ENCODE measurements at regions not wholly inside any gene's neighbourhood (a gene's known extent, or its start where the extent isn't known, plus 50 kb on each side); places are given as distances from the start of the nearest gene placed in this dataset.

DNA sequence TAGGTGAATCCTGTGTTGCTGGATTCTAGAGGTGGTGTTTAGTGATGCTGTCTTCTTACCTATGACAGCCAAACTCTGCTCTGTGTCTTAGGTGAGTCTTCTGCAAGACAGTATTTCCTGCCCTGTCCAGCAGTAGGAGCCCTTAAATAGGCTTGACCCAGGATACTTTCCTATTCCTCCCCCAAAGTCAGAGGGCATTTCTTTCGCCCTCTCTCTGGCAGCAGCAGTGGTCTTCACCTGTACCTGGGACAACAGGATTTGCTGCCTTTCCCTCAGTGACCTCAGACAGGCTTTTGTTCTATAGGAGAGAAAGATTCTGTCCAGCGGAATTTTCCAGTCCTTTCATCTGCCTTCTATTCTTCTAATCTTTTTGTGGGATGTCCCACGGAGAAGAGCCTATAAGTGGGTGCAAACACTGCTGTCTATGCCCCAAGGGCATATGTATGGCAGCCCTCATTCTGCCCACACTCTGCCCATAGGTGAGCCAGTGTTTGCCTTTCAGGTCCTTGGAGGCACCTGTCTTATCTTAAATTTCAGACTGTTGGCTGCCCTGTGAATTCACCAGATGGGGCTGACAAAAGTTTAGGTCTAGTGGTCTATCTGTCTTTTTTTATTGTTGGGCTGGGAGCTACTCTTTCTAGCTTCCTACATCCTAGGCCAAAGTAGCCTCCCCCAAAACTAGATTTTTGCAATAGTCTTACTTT lies 177.3 kb upstream of the SPOPL start:
- Histone ChIP-seq H3K79me2 (ENCODE audit: insufficient read depth, low read length) (no peaks in the 10 kb centered on the region), H4K20me1 (ENCODE audit: insufficient read depth, low read length) (no peaks in the 10 kb centered on the region), H3K4me2 (ENCODE audit: low read length) (no peak overlapping the region), H3K27ac (ENCODE audit: low read depth, low read length, poor library complexity, severe bottlenecking) (no peak overlapping the region), H3K4me3 (ENCODE audit: low read depth, low read length, poor library complexity, severe bottlenecking) (no peak overlapping the region), H2AFZ (ENCODE audit: low read length) (no peak overlapping the region), H3K27me3 (ENCODE audit: insufficient read depth, low read length) (no peaks in the 10 kb centered on the region), H3F3A (ENCODE audit: insufficient read depth, low read length) (no peaks in the 10 kb centered on the region), H3K9me2 (ENCODE audit: low read depth, low read length) (no peaks in the 10 kb centered on the region), H3K36me3 (ENCODE audit: insufficient read depth, low read length) (no peaks in the 10 kb centered on the region), H3K9me3 (ENCODE audit: low read length) (no peaks in the 10 kb centered on the region), H3K9ac (ENCODE audit: low read length) (no peak overlapping the region), H3K4me1 (ENCODE audit: insufficient read depth, low read length, severe bottlenecking) (no peaks in the 10 kb centered on the region)
- no peak for TF ChIP-seq EZH2 (IDR thresholded peaks at IDR 0.05; ENCODE audit: borderline replicate concordance, low read length)
- TF ChIP-seq, protein P1, sequence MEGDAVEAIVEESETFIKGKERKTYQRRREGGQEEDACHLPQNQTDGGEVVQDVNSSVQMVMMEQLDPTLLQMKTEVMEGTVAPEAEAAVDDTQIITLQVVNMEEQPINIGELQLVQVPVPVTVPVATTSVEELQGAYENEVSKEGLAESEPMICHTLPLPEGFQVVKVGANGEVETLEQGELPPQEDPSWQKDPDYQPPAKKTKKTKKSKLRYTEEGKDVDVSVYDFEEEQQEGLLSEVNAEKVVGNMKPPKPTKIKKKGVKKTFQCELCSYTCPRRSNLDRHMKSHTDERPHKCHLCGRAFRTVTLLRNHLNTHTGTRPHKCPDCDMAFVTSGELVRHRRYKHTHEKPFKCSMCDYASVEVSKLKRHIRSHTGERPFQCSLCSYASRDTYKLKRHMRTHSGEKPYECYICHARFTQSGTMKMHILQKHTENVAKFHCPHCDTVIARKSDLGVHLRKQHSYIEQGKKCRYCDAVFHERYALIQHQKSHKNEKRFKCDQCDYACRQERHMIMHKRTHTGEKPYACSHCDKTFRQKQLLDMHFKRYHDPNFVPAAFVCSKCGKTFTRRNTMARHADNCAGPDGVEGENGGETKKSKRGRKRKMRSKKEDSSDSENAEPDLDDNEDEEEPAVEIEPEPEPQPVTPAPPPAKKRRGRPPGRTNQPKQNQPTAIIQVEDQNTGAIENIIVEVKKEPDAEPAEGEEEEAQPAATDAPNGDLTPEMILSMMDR (IDR thresholded peaks at IDR 0.05; ENCODE audit: low read length) = no peak

DNA sequence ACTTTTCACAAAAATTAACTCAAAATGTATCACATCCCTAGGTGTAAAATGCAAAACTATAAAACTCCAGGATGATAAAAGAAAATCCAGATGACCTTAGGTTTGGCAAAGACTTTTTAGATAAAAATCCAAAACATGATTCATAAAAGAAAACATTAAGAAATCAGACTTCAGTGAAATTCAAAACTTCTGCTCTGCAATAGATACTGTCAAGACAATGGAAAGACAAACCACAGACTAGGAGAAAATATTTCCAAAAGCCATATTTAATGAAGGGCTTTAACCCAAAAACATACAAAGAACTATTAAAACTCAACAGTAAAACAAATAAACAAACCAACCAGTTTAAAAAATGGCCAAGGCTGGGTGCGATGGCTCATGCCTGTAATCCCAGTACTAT lies 173.6 kb upstream of the SPOPL start:
- H3K9me3 ChIP-seq (ENCODE audit: low read length) = no peaks in the 10 kb centered on the region
- no peaks in the 10 kb centered on the region for H3K36me3 ChIP-seq (ENCODE audit: insufficient read depth, low read length)
- H3K4me1 ChIP-seq (ENCODE audit: insufficient read depth, low read length, severe bottlenecking) = no peaks in the 10 kb centered on the region
- no peak overlapping the region for H3K9ac ChIP-seq (ENCODE audit: low read length)
- no peaks in the 10 kb centered on the region for H3K79me2 ChIP-seq (ENCODE audit: insufficient read depth, low read length)
- H2AFZ ChIP-seq (ENCODE audit: low read length) = no peak overlapping the region
- no peaks in the 10 kb centered on the region for H3F3A ChIP-seq (ENCODE audit: insufficient read depth, low read length)
- H3K27me3 ChIP-seq (ENCODE audit: insufficient read depth, low read length) = no peaks in the 10 kb centered on the region
- H3K9me2 ChIP-seq (ENCODE audit: low read depth, low read length) = no peaks in the 10 kb centered on the region
- no peak overlapping the region for H3K27ac ChIP-seq (ENCODE audit: low read depth, low read length, poor library complexity, severe bottlenecking)
- no peak for TF ChIP-seq EZH2 (IDR thresholded peaks at IDR 0.05; ENCODE audit: borderline replicate concordance, low read length)
- TF ChIP-seq, protein P1 (IDR thresholded peaks at IDR 0.05; ENCODE audit: low read length) = no peak
- no peak overlapping the region for H3K4me2 ChIP-seq (ENCODE audit: low read length)
- H4K20me1 ChIP-seq (ENCODE audit: insufficient read depth, low read length) = no peaks in the 10 kb centered on the region
- H3K4me3 ChIP-seq (ENCODE audit: low read depth, low read length, poor library complexity, severe bottlenecking) = no peak overlapping the region

DNA sequence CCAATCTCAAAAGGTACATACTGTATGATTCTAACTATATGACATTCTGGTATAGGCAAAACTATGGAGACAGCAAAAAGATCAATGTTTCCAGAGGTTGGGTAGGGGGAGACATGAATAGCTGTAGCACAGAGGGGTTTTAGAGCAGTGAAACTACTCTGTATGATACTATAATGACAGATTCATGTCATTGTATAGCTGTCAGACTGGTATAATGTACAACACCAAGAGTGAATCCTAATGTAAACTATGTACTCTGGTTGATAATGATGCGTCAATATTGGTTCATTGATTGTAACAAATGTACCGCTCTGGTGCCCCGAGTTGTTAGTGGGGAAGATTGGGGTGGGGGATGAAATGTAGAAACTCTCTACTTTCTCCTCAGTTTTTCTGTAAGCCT lies 172.4 kb upstream of the SPOPL start:
- Histone ChIP-seq H3K27ac (ENCODE audit: low read depth, low read length, poor library complexity, severe bottlenecking) (no peak overlapping the region), H3K27me3 (ENCODE audit: insufficient read depth, low read length) (no peaks in the 10 kb centered on the region), H2AFZ (ENCODE audit: low read length) (no peak overlapping the region), H4K20me1 (ENCODE audit: insufficient read depth, low read length) (no peaks in the 10 kb centered on the region), H3K36me3 (ENCODE audit: insufficient read depth, low read length) (no peaks in the 10 kb centered on the region), H3K4me1 (ENCODE audit: insufficient read depth, low read length, severe bottlenecking) (no peaks in the 10 kb centered on the region), H3K79me2 (ENCODE audit: insufficient read depth, low read length) (no peaks in the 10 kb centered on the region), H3K9me3 (ENCODE audit: low read length) (no peaks in the 10 kb centered on the region), H3K4me3 (ENCODE audit: low read depth, low read length, poor library complexity, severe bottlenecking) (no peak overlapping the region), H3K9ac (ENCODE audit: low read length) (no peak overlapping the region), H3K4me2 (ENCODE audit: low read length) (no peak overlapping the region), H3K9me2 (ENCODE audit: low read depth, low read length) (no peaks in the 10 kb centered on the region), H3F3A (ENCODE audit: insufficient read depth, low read length) (no peaks in the 10 kb centered on the region)
- TF ChIP-seq, protein P1 (IDR thresholded peaks at IDR 0.05; ENCODE audit: low read length) = no peak
- no peak for TF ChIP-seq EZH2 (IDR thresholded peaks at IDR 0.05; ENCODE audit: borderline replicate concordance, low read length)
